Tibial nerve (tissue), 4 donors: ENCODE measurements at regions not wholly inside any gene's neighbourhood (a gene's known extent, or its start where the extent isn't known, plus 50 kb on each side); places are given as distances from the start of the nearest gene placed in this dataset.

Experiments
- CTCF ChIP-seq, 5 experiments: fragments of 200-600 bp in 3 of 5; fragments of 450-650 bp in 2 of 5; sonication (generic) in 3 of 5; IDR thresholded peaks; one replicate each; pipeline ENCODE4 v1.5.1; 2016 to 2019; ENCODE audit warnings: antibody characterized with exemption in 5 of 5, mild to moderate bottlenecking in 3 of 5, moderate library complexity in 2 of 5
- EP300 ChIP-seq, 2 donors: sonication (generic); formaldehyde crosslinking; IDR thresholded peaks; one replicate each; pipeline ENCODE4 v1.6.1; 2017; ENCODE audit warnings: antibody characterized with exemption in 2 of 2, mild to moderate bottlenecking in 1 of 2
- POLR2A ChIP-seq, 2 donors: fragments of 450-650 bp; IDR thresholded peaks; one replicate each; pipeline ENCODE4 v1.6.1; 2017; ENCODE audit warnings: antibody characterized with exemption in 2 of 2, mild to moderate bottlenecking in 2 of 2, moderate library complexity in 2 of 2

- TF ChIP-seq CTCF (IDR thresholded peaks at IDR 0.05) (no peak), EP300 (IDR thresholded peaks at IDR 0.05) (no peak), POLR2A (IDR thresholded peaks at IDR 0.05) (no peak)
Observed at GRCh38 chr12:131211340-131211938, 257.7 kb downstream of the ADGRD1 start.
